A673 (cell line): ENCODE measurements at regions not wholly inside any gene's neighbourhood (a gene's known extent, or its start where the extent isn't known, plus 50 kb on each side); places are given as distances from the start of the nearest gene placed in this dataset.

ENCODE experiments used
- BruUV-seq: library from RNA; stranded (reverse); fragments of 400-500 nt; replicated peaks from 2 replicates; lab custom pipeline; 2021; lab: Mats Ljungman, UMichigan
- CTCF ChIA-PET: fragments of 300-600 bp; sonication (Branson Sonifier 250); formaldehyde crosslinking; loops from one replicate; lab custom pipeline; 2022; ENCODE audit warnings: antibody characterized with exemption; lab: Charles Lee
- POLR2A ChIA-PET: fragments of 300-600 bp; sonication (Branson Sonifier 250); formaldehyde crosslinking; loops from one replicate; lab custom pipeline; 2022; ENCODE audit warnings: antibody characterized with exemption; ENCODE audit not compliant: low non-redundant PET; lab: Charles Lee
- DNase-seq: peaks from one replicate; pipeline ENCODE4 v3.0.0-alpha.2; 2015; ENCODE audit warnings: low spot score
- H3K27ac ChIP-seq: fragments of 200-600 bp; sonication (generic); 2 replicates; pipeline ENCODE4 v1.5.1; 2016; ENCODE audit warnings: mixed run types, low read depth, mild to moderate bottlenecking, mixed read lengths, antibody characterized with exemption, low read length; ENCODE audit not compliant: poor library complexity, severe bottlenecking
- H3K27me3 ChIP-seq: fragments of 200-600 bp; sonication (generic); replicated peaks from 2 replicates; pipeline ENCODE4 v1.6.1; 2017; ENCODE audit warnings: mixed run types, low read depth, mild to moderate bottlenecking, mixed read lengths, antibody characterized with exemption, low read length; ENCODE audit not compliant: insufficient read depth, poor library complexity
- H3K36me3 ChIP-seq: fragments of 200-600 bp; sonication (generic); 2 replicates; pipeline ENCODE4 v1.6.1; 2016; ENCODE audit warnings: mixed run types, mild to moderate bottlenecking, mixed read lengths, antibody characterized with exemption, low read length; ENCODE audit not compliant: insufficient read depth, poor library complexity, severe bottlenecking
- H3K4me1 ChIP-seq: fragments of 200-600 bp; sonication (generic); 2 replicates; pipeline ENCODE4 v1.6.1; 2017; ENCODE audit warnings: mixed run types, mild to moderate bottlenecking, mixed read lengths, antibody characterized with exemption, low read length; ENCODE audit not compliant: insufficient read depth, poor library complexity, severe bottlenecking
- H3K4me3 ChIP-seq: fragments of 200-600 bp; sonication (generic); 2 replicates; pipeline ENCODE4 v1.5.1; 2016; ENCODE audit warnings: low read depth, mixed run types, mild to moderate bottlenecking, mixed read lengths, low read length; ENCODE audit not compliant: poor library complexity, severe bottlenecking
- H3K9me3 ChIP-seq: fragments of 200-600 bp; sonication (generic); 2 replicates; pipeline ENCODE4 v1.6.1; 2016; ENCODE audit warnings: mixed run types, low read depth, mild to moderate bottlenecking, mixed read lengths, antibody characterized with exemption, low read length; ENCODE audit not compliant: poor library complexity, severe bottlenecking
- CTCF ChIP-seq: fragments of 300-800, 200-600 bp; sonication (generic); conservative IDR thresholded peaks from 2 replicates; pipeline ENCODE4 v1.5.1; 2017; ENCODE audit warnings: low read depth, mild to moderate bottlenecking, antibody characterized with exemption, low read length, moderate library complexity, mixed read lengths
- EZH2 ChIP-seq: fragments of 200-600 bp; sonication (generic); IDR thresholded peaks from 2 replicates; pipeline ENCODE4 v1.6.1; 2017; ENCODE audit warnings: borderline replicate concordance, low read depth, mild to moderate bottlenecking, mixed read lengths, antibody characterized with exemption, low read length; ENCODE audit not compliant: poor library complexity, severe bottlenecking
- intact Hi-C: fragments of 100-400 bp; cut with micrococcal nuclease; formaldehyde crosslinking; loops from one replicate; pipeline ENCODE4 v1.10.0; 2022; ENCODE audit not compliant: unreplicated experiment

- no TSS peak for BruUV-seq
- Histone ChIP-seq H3K36me3 (no peaks in the 10 kb centered on the region), H3K27ac (no peak overlapping the region), H3K4me1 (no peaks in the 10 kb centered on the region), H3K9me3 (no peaks in the 10 kb centered on the region), H3K27me3 (no peaks in the 10 kb centered on the region), H3K4me3 (no peak overlapping the region)
- no peak for DNase-seq
- POLR2A ChIA-PET = no interaction called here
- TF ChIP-seq EZH2 (no peak), CTCF (no peak)
- intact Hi-C loops = no loop called here
- CTCF ChIA-PET = no interaction called here
These were observed 301.1 kb upstream of the OR4E1 start for GRCh38 chr14:21974741-21975140.

GRCh38 chr14:21965042-21965441 lies 291.4 kb upstream of the OR4E1 start:
- DNase-seq = no peak
- no peak overlapping the region for H3K27ac ChIP-seq
- no peak for TF ChIP-seq CTCF
- no peaks in the 10 kb centered on the region for H3K36me3 ChIP-seq
- intact Hi-C loops = no loop called here
- H3K4me1 ChIP-seq = no peaks in the 10 kb centered on the region
- CTCF ChIA-PET = no interaction called here
- H3K27me3 ChIP-seq = no peaks in the 10 kb centered on the region
- no TSS peak for BruUV-seq
- H3K9me3 ChIP-seq = no peaks in the 10 kb centered on the region
- POLR2A ChIA-PET = no interaction called here
- no peak overlapping the region for H3K4me3 ChIP-seq

GRCh38 chr14:21964180-21964579 lies 290.6 kb upstream of the OR4E1 start:
- intact Hi-C loops = no loop called here
- no TSS peak for BruUV-seq
- no peaks in the 10 kb centered on the region for H3K9me3 ChIP-seq
- no peak overlapping the region for H3K4me3 ChIP-seq
- no peak for DNase-seq
- H3K27me3 ChIP-seq = no peaks in the 10 kb centered on the region
- ChIA-PET CTCF (interaction anchor here (0.5 kb wide), 1 partner anchor 46 kb away, joined by 3 read pairs; no protein-coding TSS in a partner anchor), POLR2A (no interaction called here)
- no peak overlapping the region for H3K27ac ChIP-seq
- no peaks in the 10 kb centered on the region for H3K36me3 ChIP-seq
- no peak for TF ChIP-seq CTCF
- TF ChIP-seq EZH2 = no peak
- H3K4me1 ChIP-seq = no peaks in the 10 kb centered on the region
